Neural progenitor cell (in vitro differentiated cells): ENCODE measurements at regions not wholly inside any gene's neighbourhood (a gene's known extent, or its start where the extent isn't known, plus 50 kb on each side); places are given as distances from the start of the nearest gene placed in this dataset.

Source experiments
- DNase-seq: peaks from one replicate; pipeline ENCODE4 v3.0.0-alpha.2; 2016; ENCODE audit warnings: low spot score
- H2AFZ ChIP-seq: fragments of 200-600 bp; sonication (generic); replicated peaks from 2 replicates; pipeline ENCODE4 v1.6.1; 2016; ENCODE audit warnings: antibody characterized with exemption
- H3F3A ChIP-seq: fragments of 200-600 bp; sonication (generic); 2 replicates; pipeline ENCODE4 v1.6.1; 2016; ENCODE audit warnings: antibody characterized with exemption, low read depth
- H3K27ac ChIP-seq: fragments of 200-600 bp; sonication (generic); 2 replicates; pipeline ENCODE4 v1.5.1; 2016; ENCODE audit warnings: mild to moderate bottlenecking
- H3K27me3 ChIP-seq: fragments of 200-600 bp; sonication (generic); 2 replicates; pipeline ENCODE4 v1.6.1; 2016; ENCODE audit warnings: mild to moderate bottlenecking, moderate library complexity
- H3K36me3 ChIP-seq: fragments of 200-600 bp; sonication (generic); 2 replicates; pipeline ENCODE4 v1.5.1; 2016
- H3K4me1 ChIP-seq: fragments of 200-600 bp; sonication (generic); 2 replicates; pipeline ENCODE4 v1.6.1; 2016; ENCODE audit warnings: mixed run types
- H3K4me2 ChIP-seq: fragments of 200-600 bp; sonication (generic); 2 replicates; pipeline ENCODE4 v1.6.1; 2016
- H3K4me3 ChIP-seq: fragments of 200-600 bp; sonication (generic); 2 replicates; pipeline ENCODE4 v1.5.1; 2016
- H3K79me2 ChIP-seq: fragments of 200-600 bp; sonication (generic); 2 replicates; pipeline ENCODE4 v1.6.1; 2016; ENCODE audit warnings: low read depth
- H3K9ac ChIP-seq: fragments of 200-600 bp; sonication (generic); 2 replicates; pipeline ENCODE4 v1.6.1; 2016
- H3K9me3 ChIP-seq: fragments of 200-600 bp; sonication (generic); 2 replicates; pipeline ENCODE4 v1.5.1; 2016; ENCODE audit warnings: low read depth
- H4K20me1 ChIP-seq: fragments of 200-600 bp; sonication (generic); 2 replicates; pipeline ENCODE4 v1.6.1; 2016; ENCODE audit warnings: low read depth
- H3K27ac Mint-ChIP-seq: 3 replicates; pipeline ENCODE4 v1.8.0; 2021; ENCODE audit warnings: mixed read lengths
- H3K27me3 Mint-ChIP-seq: 2 replicates; pipeline ENCODE4 v1.8.0; 2022; ENCODE audit warnings: low read depth, mild to moderate bottlenecking, inconsistent platforms, moderate library complexity, mixed read lengths; ENCODE audit not compliant: insufficient read depth
- H3K36me3 Mint-ChIP-seq: 3 replicates; pipeline ENCODE4 v1.8.0; 2021; ENCODE audit warnings: mixed read lengths
- H3K4me1 Mint-ChIP-seq: 3 replicates; pipeline ENCODE4 v1.8.0; 2021; ENCODE audit warnings: mixed read lengths
- H3K4me3 Mint-ChIP-seq: 3 replicates; pipeline ENCODE4 v1.8.0; 2021; ENCODE audit warnings: mild to moderate bottlenecking, moderate library complexity, mixed read lengths
- H3K9me3 Mint-ChIP-seq: 3 replicates; pipeline ENCODE4 v1.8.0; 2020; ENCODE audit warnings: mixed read lengths
- EZH2 ChIP-seq: fragments of 200-600 bp; sonication (generic); IDR thresholded peaks from 2 replicates; pipeline ENCODE4 v1.6.1; 2017; ENCODE audit warnings: antibody characterized with exemption, mild to moderate bottlenecking, moderate library complexity
- EZH2phosphoT487 ChIP-seq: fragments of 200-600 bp; sonication (generic); IDR thresholded peaks from 2 replicates; pipeline ENCODE4 v1.6.1; 2017; ENCODE audit warnings: antibody characterized with exemption
- TF ChIP-seq, protein P1 (sequence below): fragments of 200-600 bp; sonication (generic); IDR thresholded peaks from 2 replicates; pipeline ENCODE4 v1.5.1; 2017; ENCODE audit warnings: antibody characterized with exemption, mild to moderate bottlenecking

DNA sequence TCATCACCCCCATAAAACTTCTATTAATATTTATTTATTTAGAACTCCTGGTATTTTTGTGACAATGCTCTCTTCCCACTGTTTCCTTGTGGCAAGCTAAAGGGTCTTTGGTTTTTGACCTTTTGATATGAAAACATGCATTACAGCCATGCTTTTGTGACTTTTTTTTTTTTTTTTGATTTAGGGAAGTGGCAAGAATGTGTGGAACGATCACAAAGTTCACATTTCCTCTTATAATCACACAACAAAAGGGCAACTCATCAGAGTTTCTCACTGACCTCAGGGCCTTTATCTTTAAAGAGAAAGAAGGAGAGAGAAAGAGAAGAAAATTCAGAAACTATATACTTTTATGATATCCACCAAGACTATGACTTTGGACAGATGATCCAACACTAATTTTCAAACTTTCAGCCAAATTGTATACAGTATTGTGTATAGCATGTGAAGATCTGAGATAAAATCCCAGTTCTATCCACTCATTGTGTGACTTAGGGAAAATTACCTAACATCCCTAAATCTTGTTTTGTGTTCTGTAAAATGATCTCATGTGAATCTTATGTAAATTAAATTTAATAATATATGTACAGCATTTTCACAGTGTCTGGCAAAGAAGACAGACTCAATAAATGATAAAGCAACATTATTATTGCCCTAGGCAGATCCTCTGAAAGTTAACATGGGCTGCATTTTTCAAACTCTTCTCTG lies 106.8 kb upstream of the MARCKS start:
- H3K9me3 Mint-ChIP-seq: peaks cover 6% of the 10 kb centered on the region
- no peaks in the 10 kb centered on the region for H3K79me2 ChIP-seq
- no peaks in the 10 kb centered on the region for H3K9me3 ChIP-seq
- no peak overlapping the region for H3K4me3 ChIP-seq
- no peaks in the 10 kb centered on the region for H3K36me3 Mint-ChIP-seq
- no peak overlapping the region for H3K4me2 ChIP-seq
- H3K27me3 Mint-ChIP-seq: no peaks in the 10 kb centered on the region
- TF ChIP-seq EZH2phosphoT487 (no peak), EZH2 (no peak)
- TF ChIP-seq, protein P1, sequence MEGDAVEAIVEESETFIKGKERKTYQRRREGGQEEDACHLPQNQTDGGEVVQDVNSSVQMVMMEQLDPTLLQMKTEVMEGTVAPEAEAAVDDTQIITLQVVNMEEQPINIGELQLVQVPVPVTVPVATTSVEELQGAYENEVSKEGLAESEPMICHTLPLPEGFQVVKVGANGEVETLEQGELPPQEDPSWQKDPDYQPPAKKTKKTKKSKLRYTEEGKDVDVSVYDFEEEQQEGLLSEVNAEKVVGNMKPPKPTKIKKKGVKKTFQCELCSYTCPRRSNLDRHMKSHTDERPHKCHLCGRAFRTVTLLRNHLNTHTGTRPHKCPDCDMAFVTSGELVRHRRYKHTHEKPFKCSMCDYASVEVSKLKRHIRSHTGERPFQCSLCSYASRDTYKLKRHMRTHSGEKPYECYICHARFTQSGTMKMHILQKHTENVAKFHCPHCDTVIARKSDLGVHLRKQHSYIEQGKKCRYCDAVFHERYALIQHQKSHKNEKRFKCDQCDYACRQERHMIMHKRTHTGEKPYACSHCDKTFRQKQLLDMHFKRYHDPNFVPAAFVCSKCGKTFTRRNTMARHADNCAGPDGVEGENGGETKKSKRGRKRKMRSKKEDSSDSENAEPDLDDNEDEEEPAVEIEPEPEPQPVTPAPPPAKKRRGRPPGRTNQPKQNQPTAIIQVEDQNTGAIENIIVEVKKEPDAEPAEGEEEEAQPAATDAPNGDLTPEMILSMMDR: no peak
- no peaks in the 10 kb centered on the region for H3F3A ChIP-seq
- no peak overlapping the region for H3K9ac ChIP-seq
- no peaks in the 10 kb centered on the region for H3K36me3 ChIP-seq
- H4K20me1 ChIP-seq: no peaks in the 10 kb centered on the region
- DNase-seq: no peak
- no peak overlapping the region for H3K4me3 Mint-ChIP-seq
- H3K4me1 Mint-ChIP-seq: no peaks in the 10 kb centered on the region
- no peak overlapping the region for H2AFZ ChIP-seq
- H3K27me3 ChIP-seq: no peaks in the 10 kb centered on the region
- no peak overlapping the region for H3K27ac ChIP-seq
- H3K27ac Mint-ChIP-seq: no peak overlapping the region
- H3K4me1 ChIP-seq: no peaks in the 10 kb centered on the region

DNA sequence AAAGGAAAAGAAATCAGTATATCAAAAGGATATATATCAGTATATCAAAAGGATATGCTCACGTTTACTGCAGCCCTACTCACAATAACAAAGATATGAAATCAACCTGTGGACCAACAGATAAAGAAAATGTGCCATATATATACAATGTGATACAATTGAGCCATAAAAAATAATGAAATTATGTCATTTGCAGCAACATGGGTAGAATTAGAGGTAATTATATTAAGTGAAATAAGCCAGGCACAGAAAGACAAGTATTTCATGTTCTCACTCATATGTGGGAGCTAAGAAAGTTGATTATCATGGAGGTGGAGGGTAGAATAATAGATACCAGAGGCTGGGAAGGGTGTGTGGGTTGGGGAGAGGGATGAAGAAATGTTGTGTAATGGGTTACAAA lies 102.9 kb upstream of the MARCKS start:
- no peaks in the 10 kb centered on the region for H3K9me3 ChIP-seq
- no peaks in the 10 kb centered on the region for H3K4me1 ChIP-seq
- no peaks in the 10 kb centered on the region for H3K27me3 ChIP-seq
- no peaks in the 10 kb centered on the region for H3F3A ChIP-seq
- H3K9me3 Mint-ChIP-seq: peaks cover 6% of the 10 kb centered on the region
- H3K36me3 Mint-ChIP-seq: no peaks in the 10 kb centered on the region
- peak overlapping the region; percentile 22 for H3K27ac Mint-ChIP-seq
- no peak overlapping the region for H3K4me3 ChIP-seq
- no peaks in the 10 kb centered on the region for H3K79me2 ChIP-seq
- H3K4me3 Mint-ChIP-seq: no peak overlapping the region
- DNase-seq: no peak
- H2AFZ ChIP-seq: no peak overlapping the region
- peaks cover 5% of the 10 kb centered on the region for H3K4me1 Mint-ChIP-seq
- no peak overlapping the region for H3K4me2 ChIP-seq
- H3K9ac ChIP-seq: no peak overlapping the region
- H3K36me3 ChIP-seq: no peaks in the 10 kb centered on the region
- H3K27me3 Mint-ChIP-seq: no peaks in the 10 kb centered on the region
- TF ChIP-seq, protein P1: no peak
- no peak for TF ChIP-seq EZH2phosphoT487
- TF ChIP-seq EZH2: no peak
- no peak overlapping the region for H3K27ac ChIP-seq
- no peaks in the 10 kb centered on the region for H4K20me1 ChIP-seq

DNA sequence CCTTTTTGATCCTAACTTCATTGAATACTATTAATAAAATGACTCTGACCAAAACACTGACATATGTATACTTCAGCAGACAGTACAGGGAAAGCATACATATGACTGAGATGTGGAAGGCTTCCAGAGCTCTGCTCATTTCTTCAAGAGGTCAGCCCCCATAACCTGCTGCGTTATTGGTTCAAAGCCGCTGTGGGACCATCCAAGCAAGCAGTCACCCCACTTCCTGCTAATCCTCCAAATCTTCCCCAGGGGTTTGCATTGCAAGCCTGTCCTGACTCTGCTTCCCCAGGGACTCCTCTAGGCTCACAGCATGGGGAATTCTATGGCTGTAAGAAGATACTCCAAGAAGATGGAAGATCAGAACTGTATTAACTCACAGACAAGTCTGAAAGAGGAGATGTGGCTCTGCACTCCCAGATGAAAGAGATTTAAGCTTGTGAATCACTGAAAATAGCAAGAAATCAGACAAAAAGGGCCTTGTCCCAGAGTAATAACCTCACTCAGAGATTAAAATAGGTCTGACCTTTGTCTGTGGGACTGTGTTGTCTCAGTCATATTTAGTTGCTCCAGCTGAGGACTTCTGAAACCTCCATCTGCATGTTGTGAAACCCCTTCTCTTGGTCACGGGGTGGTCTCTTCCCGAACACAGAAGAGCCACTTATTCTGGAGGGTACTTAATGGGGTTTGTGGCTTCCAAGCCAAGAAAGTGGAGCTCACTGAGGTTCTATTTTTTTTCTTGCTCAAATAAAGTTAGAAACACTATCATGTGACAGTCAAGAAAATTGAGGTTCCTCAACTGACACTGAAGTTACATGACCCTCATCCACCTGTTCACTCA lies 101.5 kb upstream of the MARCKS start:
- Mint-ChIP-seq H3K36me3 (no peaks in the 10 kb centered on the region), H3K4me3 (no peak overlapping the region), H3K27me3 (no peaks in the 10 kb centered on the region), H3K27ac (no peak overlapping the region), H3K9me3 (peaks cover 6% of the 10 kb centered on the region), H3K4me1 (peaks cover 5% of the 10 kb centered on the region)
- no peaks in the 10 kb centered on the region for H3K79me2 ChIP-seq
- H3K27me3 ChIP-seq: no peaks in the 10 kb centered on the region
- H3K4me1 ChIP-seq: no peaks in the 10 kb centered on the region
- peak overlapping the region; percentile 68 for H2AFZ ChIP-seq
- H3F3A ChIP-seq: no peaks in the 10 kb centered on the region
- TF ChIP-seq, protein P1: no peak
- TF ChIP-seq EZH2: no peak
- TF ChIP-seq EZH2phosphoT487: no peak
- DNase-seq: no peak
- H4K20me1 ChIP-seq: no peaks in the 10 kb centered on the region
- no peak overlapping the region for H3K4me3 ChIP-seq
- H3K4me2 ChIP-seq: no peak overlapping the region
- H3K36me3 ChIP-seq: no peaks in the 10 kb centered on the region
- H3K9ac ChIP-seq: no peak overlapping the region
- no peaks in the 10 kb centered on the region for H3K9me3 ChIP-seq
- H3K27ac ChIP-seq: no peak overlapping the region
